ENCODE measurements at regions not wholly inside any gene's neighbourhood (a gene's known extent, or its start where the extent isn't known, plus 50 kb on each side); places are given as distances from the start of the nearest gene placed in this dataset.
A peak's percentile ranks its signal among the peaks of the same experiment; 100 is the strongest.
"Not testable (repeated sequence)": the region's sequence is repeated elsewhere in the genome, so short reads cannot be mapped to it uniquely, and the experiment has no call there.

DNA sequence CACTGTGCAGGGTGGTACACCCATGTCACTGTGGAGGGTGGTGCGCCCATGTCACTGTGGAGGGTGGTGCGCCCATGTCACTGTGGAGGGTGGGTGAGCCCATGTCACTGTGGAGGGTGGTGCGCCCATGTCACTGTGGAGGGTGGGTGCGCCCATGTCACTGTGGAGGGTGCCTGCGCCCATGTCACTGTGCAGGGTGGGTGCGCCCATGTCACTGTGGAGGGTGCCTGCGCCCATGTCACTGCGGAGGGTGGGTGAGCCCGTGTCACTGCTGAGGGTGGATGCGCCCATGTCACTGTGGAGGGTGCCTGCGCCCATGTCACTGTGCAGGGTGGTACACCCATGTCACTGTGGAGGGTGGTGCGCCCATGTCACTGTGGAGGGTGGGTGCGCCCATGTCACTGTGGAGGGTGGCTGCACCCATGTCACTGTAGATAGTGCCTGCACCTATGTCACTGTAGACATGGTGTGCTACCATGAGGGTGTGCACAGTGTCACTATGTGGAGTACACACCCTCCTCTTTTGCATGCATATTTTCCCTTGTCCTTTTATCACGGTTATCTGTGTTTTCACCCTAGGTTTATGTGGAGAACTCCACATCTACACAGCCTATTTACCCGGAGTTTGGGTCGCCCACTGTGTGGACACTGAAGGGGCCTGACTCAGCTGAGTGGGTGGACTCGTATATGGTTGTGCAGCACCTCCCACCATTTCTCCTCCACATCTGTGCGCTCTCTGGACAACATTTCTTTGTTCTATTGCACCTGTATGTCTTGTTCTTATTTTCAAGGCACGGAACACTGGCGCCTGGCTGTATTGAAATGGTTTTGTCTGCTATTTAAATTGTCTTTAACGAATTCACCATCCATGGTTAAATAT, 222.4 kb downstream of the ERMARD start:
- not testable (repeated sequence) for H3K36me3 Mint-ChIP-seq (ENCODE audit: insufficient read depth); H3K27ac Mint-ChIP-seq (ENCODE audit: low read depth); H3K9me3 Mint-ChIP-seq; DNase-seq (ENCODE audit: low spot score in 2 of 2); ATAC-seq (replicated peaks; ENCODE audit: extremely low read depth, poor library complexity, severe bottlenecking); H3K4me1 Mint-ChIP-seq; H3K4me3 Mint-ChIP-seq
- peaks cover 24% of the 10 kb centered on the region for H3K27me3 Mint-ChIP-seq

DNA sequence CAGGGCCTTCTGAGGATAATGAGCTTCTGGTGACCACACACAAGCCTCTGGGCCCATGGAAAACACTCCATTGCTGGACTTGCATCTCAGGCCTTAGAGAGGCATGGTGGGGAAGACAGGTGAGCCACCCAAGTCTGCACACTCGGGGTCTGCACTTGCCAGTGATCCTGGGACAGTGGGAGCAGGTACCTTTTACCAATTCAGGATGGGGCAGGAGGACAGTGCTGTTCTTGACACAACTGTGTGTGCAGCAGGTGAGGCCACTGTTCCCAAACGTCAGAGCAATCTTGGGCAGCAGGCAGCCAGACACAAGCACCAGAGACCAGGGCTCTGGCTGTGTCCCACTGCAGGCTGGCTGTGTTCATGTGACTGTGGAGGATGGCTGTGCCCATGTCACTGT, 221.3 kb downstream of the ERMARD start:
- ATAC-seq (replicated peaks; ENCODE audit: extremely low read depth, poor library complexity, severe bottlenecking) (no peak), DNase-seq (ENCODE audit: low spot score in 2 of 2) (no peak)
- Mint-ChIP-seq H3K4me1 (peaks cover 6% of the 10 kb centered on the region), H3K36me3 (ENCODE audit: insufficient read depth) (no peaks in the 10 kb centered on the region), H3K9me3 (no peaks in the 10 kb centered on the region), H3K4me3 (no peak overlapping the region), H3K27me3 (peaks cover 21% of the 10 kb centered on the region), H3K27ac (ENCODE audit: low read depth) (no peak overlapping the region)

DNA sequence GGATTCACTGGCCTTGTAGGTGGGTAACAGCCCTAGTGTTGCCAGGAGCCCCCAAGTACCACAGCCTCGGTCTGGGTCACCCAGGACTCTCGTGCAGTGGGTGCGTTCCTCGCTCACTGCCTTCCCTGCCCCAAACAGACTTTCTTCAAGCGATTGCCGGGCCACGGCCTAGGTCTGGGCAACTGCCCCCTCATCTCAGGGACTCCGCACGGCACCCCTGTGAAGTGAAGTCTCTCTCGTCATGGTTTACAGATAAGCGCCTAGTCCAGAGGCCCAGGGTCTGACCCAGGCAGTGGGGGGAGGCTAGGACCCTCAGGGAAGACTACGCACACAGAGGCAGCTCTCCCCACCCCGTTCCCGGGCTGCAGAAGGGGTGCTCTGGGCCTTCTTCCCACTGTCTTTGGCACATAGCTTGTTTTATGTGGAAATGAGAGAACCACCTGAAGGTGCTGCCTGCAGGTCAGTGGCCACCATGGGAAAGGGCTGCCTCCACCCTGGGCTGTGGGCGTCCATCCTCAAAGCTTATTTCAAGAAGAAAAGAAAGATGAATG, 220.8 kb downstream of the ERMARD start:
- Mint-ChIP-seq H3K9me3 (no peaks in the 10 kb centered on the region), H3K27ac (ENCODE audit: low read depth) (no peak overlapping the region)
- DNase-seq (ENCODE audit: low spot score in 2 of 2) = no peak

DNA sequence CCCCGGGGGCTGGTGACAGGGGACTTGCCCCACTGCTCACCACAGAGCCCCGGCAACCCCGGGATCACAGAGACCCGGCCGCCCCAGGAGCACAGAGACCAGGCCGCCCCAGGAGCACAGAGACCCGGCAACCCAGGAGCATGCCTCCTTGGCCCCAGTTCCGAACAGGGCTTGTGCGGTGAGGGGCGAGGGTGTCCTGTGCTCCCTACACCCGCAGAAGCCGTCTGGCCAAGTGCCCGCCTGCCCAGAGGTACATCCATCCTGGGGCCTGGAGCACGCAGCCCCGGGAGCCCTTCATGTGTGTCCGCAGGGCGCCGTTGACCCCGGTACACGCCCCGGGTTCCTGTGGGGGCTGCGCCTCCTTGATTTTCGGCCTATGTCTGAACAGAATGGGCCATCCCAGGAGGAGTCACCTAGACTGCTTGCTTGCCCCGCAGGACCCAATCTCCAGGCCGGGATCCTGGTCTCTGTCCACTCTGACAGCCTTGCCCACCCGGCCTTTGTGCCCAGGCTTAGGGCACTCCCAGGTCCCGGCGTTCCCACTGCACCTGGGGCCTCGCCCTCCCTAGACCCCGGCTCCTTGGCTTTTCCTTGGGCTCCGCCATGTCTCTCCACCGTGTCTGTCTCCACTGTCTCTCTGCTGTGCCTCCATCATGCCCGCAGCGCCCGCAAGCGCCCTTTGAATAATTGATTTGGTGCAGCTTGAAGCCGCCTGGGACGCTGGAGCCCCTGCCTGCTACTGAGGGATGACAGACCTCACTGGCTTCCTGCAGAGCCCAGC, 219.8 kb downstream of the ERMARD start:
- no peak overlapping the region for H3K4me3 Mint-ChIP-seq
- ATAC-seq (replicated peaks; ENCODE audit: extremely low read depth, poor library complexity, severe bottlenecking) (no peak), DNase-seq (ENCODE audit: low spot score in 2 of 2) (no peak)
- no peaks in the 10 kb centered on the region for H3K36me3 Mint-ChIP-seq (ENCODE audit: insufficient read depth)
- H3K27ac Mint-ChIP-seq (ENCODE audit: low read depth) = no peak overlapping the region
- no peaks in the 10 kb centered on the region for H3K9me3 Mint-ChIP-seq
- peaks cover 14% of the 10 kb centered on the region for H3K27me3 Mint-ChIP-seq
- H3K4me1 Mint-ChIP-seq = no peaks in the 10 kb centered on the region

More for the DNA sequence above, 220.8 kb downstream of the ERMARD start:
- peaks cover 6% of the 10 kb centered on the region for H3K4me1 Mint-ChIP-seq
- H3K27me3 Mint-ChIP-seq = peaks cover 16% of the 10 kb centered on the region
- H3K36me3 Mint-ChIP-seq (ENCODE audit: insufficient read depth) = no peaks in the 10 kb centered on the region
- no peak for ATAC-seq (replicated peaks; ENCODE audit: extremely low read depth, poor library complexity, severe bottlenecking)
- H3K4me3 Mint-ChIP-seq = no peak overlapping the region

DNA sequence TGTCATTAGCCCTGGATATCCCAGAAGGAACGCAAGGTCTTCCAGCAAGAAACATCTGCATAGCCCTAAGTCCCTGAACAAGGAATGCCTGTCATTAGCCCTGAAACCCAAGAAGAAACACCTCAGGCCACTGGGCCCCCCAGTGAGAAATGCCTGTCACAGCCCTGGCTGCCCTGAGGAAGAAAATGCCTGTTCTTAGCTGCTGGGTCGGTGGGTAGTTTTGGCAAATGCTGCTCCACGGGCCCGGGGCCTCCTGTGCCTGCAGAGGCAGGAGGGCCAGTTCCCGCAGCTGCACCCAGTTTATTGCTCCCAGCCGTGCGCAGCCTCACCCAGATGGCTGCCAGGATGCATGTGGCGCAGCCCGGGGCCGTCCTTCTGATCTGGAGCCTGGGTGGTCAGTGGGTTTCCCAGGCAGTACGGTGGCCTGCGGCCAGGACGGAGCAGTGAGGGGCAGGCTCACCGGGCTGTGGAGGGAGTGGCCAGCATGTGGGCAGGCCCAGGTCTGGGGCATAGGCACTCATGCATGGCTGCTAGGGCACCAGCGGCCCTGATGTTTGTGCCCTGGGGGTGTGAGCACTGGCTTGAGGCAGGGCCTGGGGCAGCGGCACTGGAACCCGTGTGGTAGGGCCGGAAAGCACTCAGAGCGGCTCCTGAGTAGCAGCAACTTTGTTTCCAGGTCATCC, 219.0 kb downstream of the ERMARD start:
- no peak for DNase-seq (ENCODE audit: low spot score in 2 of 2)
- H3K4me1 Mint-ChIP-seq = no peaks in the 10 kb centered on the region

DNA sequence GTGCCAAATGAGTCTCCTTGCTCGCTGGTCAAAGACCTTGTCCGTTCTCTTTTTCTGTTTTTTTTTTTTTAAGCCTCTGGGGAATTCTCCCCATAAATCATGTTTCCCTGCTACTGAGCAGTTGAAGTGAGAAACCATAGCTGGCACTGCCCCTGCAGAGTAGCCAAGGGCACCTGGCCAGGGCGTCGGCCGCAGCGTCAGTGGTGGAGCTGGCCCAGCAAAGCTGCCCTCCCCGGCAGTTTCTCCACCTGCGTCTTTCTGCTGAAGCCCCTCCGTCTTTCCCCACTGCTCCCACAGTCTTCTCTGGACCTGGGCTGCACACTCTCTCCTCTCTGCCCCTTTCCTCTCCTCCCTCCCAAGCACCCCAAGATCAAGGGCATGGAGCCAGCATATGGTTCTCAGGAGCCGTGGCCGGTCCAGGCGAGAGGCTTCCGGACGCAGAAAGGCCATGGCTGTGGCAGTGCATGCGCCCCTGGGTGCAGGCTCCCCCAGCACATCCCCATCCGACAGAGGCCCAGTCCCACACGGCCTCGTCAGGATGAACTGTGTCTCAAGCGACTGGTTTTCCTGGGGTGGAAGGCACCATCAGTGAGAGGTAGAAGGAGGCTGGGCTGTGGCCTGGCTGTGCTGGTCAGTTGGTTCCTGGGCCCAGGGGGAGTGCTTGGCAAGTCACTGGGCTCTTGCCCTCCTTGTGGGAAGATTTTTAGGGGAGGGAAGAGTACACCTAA, 218.1 kb downstream of the ERMARD start:
- Mint-ChIP-seq H3K9me3 (no peaks in the 10 kb centered on the region), H3K4me1 (no peaks in the 10 kb centered on the region), H3K27me3 (peaks cover 31% of the 10 kb centered on the region), H3K27ac (ENCODE audit: low read depth) (no peak overlapping the region), H3K4me3 (no peak overlapping the region), H3K36me3 (ENCODE audit: insufficient read depth) (no peaks in the 10 kb centered on the region)
- ATAC-seq (replicated peaks; ENCODE audit: extremely low read depth, poor library complexity, severe bottlenecking) = no peak
- DNase-seq (ENCODE audit: low spot score in 2 of 2) = no peak

More for the DNA sequence above, 219.0 kb downstream of the ERMARD start:
- Mint-ChIP-seq H3K4me3 (no peak overlapping the region), H3K27ac (ENCODE audit: low read depth) (no peak overlapping the region), H3K9me3 (no peaks in the 10 kb centered on the region), H3K27me3 (peaks cover 22% of the 10 kb centered on the region), H3K36me3 (ENCODE audit: insufficient read depth) (no peaks in the 10 kb centered on the region)
- no peak for ATAC-seq (replicated peaks; ENCODE audit: extremely low read depth, poor library complexity, severe bottlenecking)

DNA sequence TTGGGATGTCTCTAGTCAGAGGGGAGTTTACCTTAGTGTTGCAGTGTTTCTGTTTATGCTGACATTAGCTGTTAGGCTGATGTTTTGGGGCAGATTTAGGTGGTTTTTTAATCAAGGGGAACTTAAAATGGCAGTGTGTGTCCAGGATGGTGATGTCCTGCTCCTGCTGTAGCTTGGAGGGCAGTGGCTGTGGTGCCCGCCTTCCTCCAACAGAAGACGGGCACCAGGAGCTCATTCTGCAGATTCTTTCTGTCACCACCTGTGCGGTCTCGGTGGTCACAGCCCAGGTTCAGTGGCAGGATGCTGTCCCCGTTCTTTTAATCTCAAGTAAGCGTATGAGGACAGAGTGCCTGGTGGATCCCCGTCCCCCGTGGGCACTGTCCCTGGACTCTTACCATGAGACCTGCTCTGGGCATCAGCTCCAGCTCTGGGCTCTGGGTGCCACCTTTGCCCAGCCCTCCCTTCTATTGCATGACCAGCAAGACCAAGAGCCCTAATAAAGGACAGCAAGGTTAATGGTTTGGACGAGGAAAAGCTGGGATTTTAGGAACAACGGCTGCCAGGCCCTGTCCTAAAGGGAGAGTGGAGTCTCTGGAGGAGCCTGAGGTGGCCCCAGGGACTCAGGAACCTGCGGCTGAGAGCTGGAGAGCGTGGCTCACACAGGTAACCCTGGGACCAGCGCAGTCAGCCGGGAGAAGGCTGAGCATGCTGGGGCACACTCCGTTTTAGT, 217.3 kb downstream of the ERMARD start:
- DNase-seq (ENCODE audit: low spot score in 2 of 2) (no peak), ATAC-seq (replicated peaks; ENCODE audit: extremely low read depth, poor library complexity, severe bottlenecking) (no peak)
- H3K27me3 Mint-ChIP-seq = peaks cover 32% of the 10 kb centered on the region
- H3K9me3 Mint-ChIP-seq = no peaks in the 10 kb centered on the region
- H3K4me3 Mint-ChIP-seq = no peak overlapping the region
- H3K4me1 Mint-ChIP-seq = no peaks in the 10 kb centered on the region
- H3K36me3 Mint-ChIP-seq (ENCODE audit: insufficient read depth) = no peaks in the 10 kb centered on the region
- no peak overlapping the region for H3K27ac Mint-ChIP-seq (ENCODE audit: low read depth)

DNA sequence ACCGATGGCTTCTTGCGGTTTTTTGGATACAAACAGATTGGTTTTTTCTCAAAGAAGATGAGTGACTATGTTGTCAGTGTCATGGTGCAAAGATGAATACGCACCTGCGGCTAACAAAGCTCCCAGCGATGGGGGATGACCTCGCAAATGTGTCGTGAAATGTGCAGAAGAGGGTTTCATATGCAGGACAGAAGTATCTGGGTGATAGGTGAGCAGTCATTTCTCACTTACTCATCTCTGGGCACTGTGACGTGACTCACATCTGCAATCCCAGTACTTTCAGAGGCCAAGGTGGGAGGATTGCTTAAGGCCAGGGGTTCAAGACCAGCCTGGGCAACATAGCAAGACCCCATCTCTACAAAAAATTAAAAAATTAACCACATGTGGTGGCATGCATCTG, 216.3 kb downstream of the ERMARD start:
- H3K4me3 Mint-ChIP-seq = no peak overlapping the region
- ATAC-seq (replicated peaks; ENCODE audit: extremely low read depth, poor library complexity, severe bottlenecking) = no peak
- no peaks in the 10 kb centered on the region for H3K9me3 Mint-ChIP-seq
- H3K27me3 Mint-ChIP-seq = peaks cover 39% of the 10 kb centered on the region
- DNase-seq (ENCODE audit: low spot score in 2 of 2) = no peak
- no peak overlapping the region for H3K27ac Mint-ChIP-seq (ENCODE audit: low read depth)
- no peaks in the 10 kb centered on the region for H3K36me3 Mint-ChIP-seq (ENCODE audit: insufficient read depth)
- H3K4me1 Mint-ChIP-seq = no peaks in the 10 kb centered on the region

DNA sequence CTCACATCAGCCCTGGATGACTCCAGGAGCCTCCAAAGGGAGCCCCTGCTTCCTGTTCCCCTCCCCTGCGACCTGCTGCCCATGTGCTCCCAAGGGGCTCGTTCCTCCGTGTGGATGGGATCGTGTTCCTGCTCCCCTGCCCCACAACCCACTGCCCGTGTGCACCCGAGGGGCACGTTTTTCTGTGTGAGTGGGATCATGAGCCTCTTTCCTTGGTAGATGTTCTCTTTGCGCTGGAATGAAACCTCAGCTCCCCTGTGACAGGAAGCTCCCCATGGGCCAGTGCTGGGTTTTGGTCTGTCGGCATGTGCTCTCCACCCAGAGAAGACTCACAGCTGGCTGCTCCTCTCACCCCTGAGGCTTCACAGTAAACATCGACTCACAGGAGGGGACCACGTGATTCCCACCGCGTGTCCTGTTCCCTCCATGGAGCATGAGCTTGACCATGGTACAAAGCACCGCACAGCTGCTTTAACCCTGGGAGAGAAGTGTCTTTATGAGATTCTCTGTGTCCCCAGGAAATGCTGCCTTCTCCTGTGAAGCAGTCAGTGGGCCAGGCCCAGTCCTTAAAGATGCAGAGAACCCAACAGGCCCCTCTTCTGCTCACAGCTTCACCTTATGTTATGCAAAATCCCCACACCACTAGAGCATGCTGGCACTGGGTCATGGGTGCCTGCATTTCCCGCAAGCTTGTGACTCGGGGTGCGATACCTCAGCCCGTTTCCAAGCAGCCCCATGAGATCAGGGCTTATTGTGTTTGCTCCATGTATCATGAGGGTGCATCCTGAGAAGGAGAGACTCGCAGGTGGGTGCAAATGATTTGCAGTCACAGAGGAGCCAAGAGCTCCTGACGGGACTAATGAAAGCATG, 215.1 kb downstream of the ERMARD start:
- H3K27ac Mint-ChIP-seq (ENCODE audit: low read depth) = no peak overlapping the region

DNA sequence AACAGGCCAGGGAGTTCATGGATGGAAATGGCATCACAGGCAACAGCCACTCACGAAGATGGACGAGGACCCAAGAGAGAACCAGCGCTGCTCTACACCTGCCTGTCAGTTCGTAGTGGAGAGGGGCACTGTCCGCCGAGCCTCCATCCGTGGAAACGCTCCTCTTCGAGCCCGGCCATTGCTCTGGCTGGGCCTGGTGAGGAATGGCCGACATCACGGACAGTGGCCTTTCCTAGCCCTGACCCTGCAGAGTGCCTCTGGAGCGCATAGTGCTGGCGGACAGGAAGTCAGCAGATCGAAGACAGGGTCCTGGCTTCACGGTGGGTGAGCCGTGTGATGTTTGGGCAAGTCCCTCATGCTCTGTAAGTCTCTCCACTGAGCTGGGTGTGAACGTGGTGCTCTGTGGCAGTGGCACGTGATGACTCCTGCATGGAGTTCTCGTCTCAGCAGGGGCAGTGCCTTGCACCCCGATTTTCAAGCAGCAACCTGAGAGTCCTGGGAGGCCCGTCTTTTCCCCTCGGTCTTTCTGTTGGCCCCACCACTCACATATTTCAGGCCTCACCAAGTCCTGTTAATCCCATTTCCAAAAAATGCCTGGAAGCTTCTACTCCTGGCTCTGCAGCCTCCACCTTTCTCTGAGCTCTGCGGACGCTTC, 214.4 kb downstream of the ERMARD start:
- ATAC-seq (replicated peaks; ENCODE audit: extremely low read depth, poor library complexity, severe bottlenecking) (no peak), DNase-seq (ENCODE audit: low spot score in 2 of 2) (peak in 1 of 2 donors; percentile 8)
- no peak overlapping the region for H3K27ac Mint-ChIP-seq (ENCODE audit: low read depth)
- no peaks in the 10 kb centered on the region for H3K4me1 Mint-ChIP-seq
- no peaks in the 10 kb centered on the region for H3K9me3 Mint-ChIP-seq
- no peak overlapping the region for H3K4me3 Mint-ChIP-seq
- no peaks in the 10 kb centered on the region for H3K36me3 Mint-ChIP-seq (ENCODE audit: insufficient read depth)
- peaks cover 49% of the 10 kb centered on the region for H3K27me3 Mint-ChIP-seq

More for the DNA sequence above, 215.1 kb downstream of the ERMARD start:
- H3K9me3 Mint-ChIP-seq = no peaks in the 10 kb centered on the region
- no peak overlapping the region for H3K4me3 Mint-ChIP-seq
- peaks cover 42% of the 10 kb centered on the region for H3K27me3 Mint-ChIP-seq
- no peaks in the 10 kb centered on the region for H3K36me3 Mint-ChIP-seq (ENCODE audit: insufficient read depth)
- DNase-seq (ENCODE audit: low spot score in 2 of 2) (peak; percentile 6 to 10), ATAC-seq (replicated peaks; ENCODE audit: extremely low read depth, poor library complexity, severe bottlenecking) (no peak)
- no peaks in the 10 kb centered on the region for H3K4me1 Mint-ChIP-seq
